ENCODE measurements at regions not wholly inside any gene's neighbourhood (a gene's known extent, or its start where the extent isn't known, plus 50 kb on each side); places are given as distances from the start of the nearest gene placed in this dataset. TPM values are rescaled to one million over a fixed set of nuclear protein-coding genes. Genes with fewer than 3 reads are reported as not detected.

Small RNA genes lying in the stretch of these regions (microRNA-seq; reads per million reads assigned to microRNA genes)
- gene MIR4318 (ENCODE audit: borderline number of aligned reads) (not detected), gene MIR5583-1 (ENCODE audit: borderline number of aligned reads) (not detected), gene MIR5583-2 (ENCODE audit: borderline number of aligned reads) (not detected), gene MIR924 (ENCODE audit: borderline number of aligned reads) (not detected)
